H1 (cell line): ENCODE measurements at regions not wholly inside any gene's neighbourhood (a gene's known extent, or its start where the extent isn't known, plus 50 kb on each side); places are given as distances from the start of the nearest gene placed in this dataset.

Source experiments
- ATF3 ChIP-seq: IDR thresholded peaks from 2 replicates; pipeline ENCODE4 v1.6.1; 2011; ENCODE audit warnings: low read depth, mild to moderate bottlenecking, low read length; ENCODE audit not compliant: insufficient read depth
- CHD7 ChIP-seq: fragments of 300-600 bp; sonication (generic); IDR thresholded peaks from 2 replicates; pipeline ENCODE4 v1.7.1; 2012; ENCODE audit warnings: low read length, moderate library complexity, mild to moderate bottlenecking, inconsistent platforms; ENCODE audit not compliant: insufficient replicate concordance
- KDM4A ChIP-seq: IDR thresholded peaks from one replicate; pipeline ENCODE4 v1.7.1; 2012; ENCODE audit warnings: low read depth, mild to moderate bottlenecking, moderate library complexity, low read length, inconsistent platforms; ENCODE audit not compliant: severe bottlenecking
- MAX ChIP-seq: IDR thresholded peaks from 2 replicates; pipeline ENCODE4 v1.6.1; 2012; ENCODE audit warnings: inconsistent platforms

GRCh38 chrX:16308773-16309172, 141.5 kb downstream of the MAGEB17 start (continued):
- TF ChIP-seq CHD7 (no peak), MAX (no peak), KDM4A (no peak), ATF3 (no peak)
- TF ChIP-seq, all 59 proteins: peak for 1
